ENCODE measurements at regions not wholly inside any gene's neighbourhood (a gene's known extent, or its start where the extent isn't known, plus 50 kb on each side); places are given as distances from the start of the nearest gene placed in this dataset.
A peak's percentile ranks its signal among the peaks of the same experiment; 100 is the strongest.

GRCh38 chr1:60759291-60759690, 323.1 kb upstream of the NFIA start:
- DNase-seq (ENCODE audit: low read depth, low spot score), result no peak

GRCh38 chr1:60757485-60757884, 324.9 kb upstream of the NFIA start:
- no peak overlapping the region for H3K27ac ChIP-seq
- DNase-seq (ENCODE audit: low read depth, low spot score), result no peak

More at GRCh38 chr1:60759291-60759690, 323.1 kb upstream of the NFIA start:
- H3K27ac ChIP-seq, result no peak overlapping the region

GRCh38 chr1:60753036-60753900, 329.1 kb upstream of the NFIA start:
- no peak for DNase-seq (ENCODE audit: low read depth, low spot score)
- no peak overlapping the region for H3K27ac ChIP-seq

GRCh38 chr1:60751306-60751705, 331.1 kb upstream of the NFIA start:
- DNase-seq (ENCODE audit: low read depth, low spot score), result no peak
- no peak overlapping the region for H3K27ac ChIP-seq

DNA sequence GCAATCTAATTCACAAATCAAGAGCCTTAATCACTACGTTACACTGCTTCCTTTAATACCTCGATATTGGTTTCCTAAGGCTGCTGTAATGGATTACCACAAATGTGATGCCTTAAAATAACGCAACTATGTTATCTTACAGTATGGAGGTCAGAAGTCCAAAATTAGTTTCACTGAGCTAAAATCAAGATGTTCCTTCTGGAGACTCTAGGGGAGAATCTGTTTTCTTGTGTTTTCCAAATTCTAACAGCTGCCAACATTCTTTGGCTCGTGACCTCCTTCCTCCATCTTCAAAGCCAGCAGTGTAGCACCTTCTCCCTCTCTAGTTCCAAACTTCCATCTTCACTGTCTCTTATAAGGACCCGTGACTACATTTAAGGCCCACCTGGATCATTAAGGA, 335.0 kb upstream of the NFIA start:
- no peak for DNase-seq (ENCODE audit: low read depth, low spot score)
- H3K27ac ChIP-seq, result no peak overlapping the region

- DNase-seq (ENCODE audit: low read depth, low spot score), result no peak
- no peak overlapping the region for H3K27ac ChIP-seq
These were observed 336.0 kb upstream of the NFIA start for GRCh38 chr1:60746278-60746791.

GRCh38 chr1:60745484-60745883, 336.9 kb upstream of the NFIA start:
- no peak for DNase-seq (ENCODE audit: low read depth, low spot score)
- H3K27ac ChIP-seq, result no peak overlapping the region

- no peak for DNase-seq (ENCODE audit: low read depth, low spot score)
- no peak overlapping the region for H3K27ac ChIP-seq
These were observed 340.0 kb upstream of the NFIA start for GRCh38 chr1:60742339-60742738.

DNA sequence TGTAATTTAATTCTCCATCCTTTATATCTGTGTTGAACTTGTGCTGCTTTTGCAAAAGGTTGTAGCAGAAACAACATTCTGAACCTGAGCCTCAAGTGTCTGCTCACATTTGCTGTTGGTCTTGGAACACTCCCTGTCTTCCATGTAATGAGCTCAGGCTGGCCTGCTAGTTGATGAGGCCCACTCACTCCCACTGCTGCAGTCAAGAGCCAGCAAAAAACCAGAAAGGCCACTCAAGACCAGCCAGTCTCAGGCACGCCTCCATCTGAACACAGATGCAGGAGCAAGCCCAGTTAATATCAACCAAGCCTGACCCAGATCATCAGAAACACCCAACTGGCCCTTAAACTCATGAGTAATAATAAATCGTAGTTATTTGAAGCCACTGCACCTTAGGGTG, 342.2 kb upstream of the NFIA start:
- no peak overlapping the region for H3K27ac ChIP-seq
- no peak for DNase-seq (ENCODE audit: low read depth, low spot score)

DNA sequence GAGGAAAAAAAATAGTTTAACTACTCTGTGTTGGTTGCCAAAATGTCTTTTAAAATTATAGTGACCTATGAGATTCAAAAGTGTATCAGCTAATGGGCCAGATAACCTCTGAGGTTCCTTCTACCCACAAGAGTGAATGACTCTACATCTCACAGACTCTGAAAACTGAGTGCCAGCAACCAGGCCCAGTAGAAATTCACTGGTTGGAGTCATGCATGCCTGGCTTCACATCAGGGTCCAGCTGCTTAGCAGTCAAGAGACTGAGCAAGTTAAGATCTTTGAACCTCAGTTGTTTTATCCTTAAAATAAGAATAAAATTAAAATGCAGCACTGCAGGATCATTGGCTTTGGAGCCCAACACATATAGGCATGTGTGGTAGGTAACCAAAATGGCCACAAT, 342.6 kb upstream of the NFIA start:
- H3K27ac ChIP-seq, result no peak overlapping the region
- no peak for DNase-seq (ENCODE audit: low read depth, low spot score)

DNA sequence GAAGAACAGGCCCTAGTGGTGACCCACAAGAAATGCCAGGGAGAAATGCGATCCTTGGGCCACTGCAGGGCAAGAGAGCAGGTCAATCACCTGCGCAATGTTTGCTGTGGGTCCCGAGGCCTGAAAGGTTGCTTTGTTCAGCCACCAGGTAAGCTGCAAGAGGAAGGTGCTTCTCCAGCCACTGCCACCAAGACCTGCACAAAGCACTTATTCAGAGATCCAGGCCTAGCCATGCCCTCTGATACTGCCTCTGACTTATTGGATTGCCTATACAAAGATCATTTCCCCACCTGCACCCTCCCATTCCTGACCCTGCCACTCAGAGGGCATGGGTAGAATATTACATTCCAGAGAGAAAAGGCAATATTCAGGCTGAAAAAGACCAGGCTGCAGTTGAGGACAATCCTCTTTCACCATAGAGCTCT, 349.4 kb upstream of the NFIA start:
- DNase-seq (ENCODE audit: low read depth, low spot score), result no peak

DNA sequence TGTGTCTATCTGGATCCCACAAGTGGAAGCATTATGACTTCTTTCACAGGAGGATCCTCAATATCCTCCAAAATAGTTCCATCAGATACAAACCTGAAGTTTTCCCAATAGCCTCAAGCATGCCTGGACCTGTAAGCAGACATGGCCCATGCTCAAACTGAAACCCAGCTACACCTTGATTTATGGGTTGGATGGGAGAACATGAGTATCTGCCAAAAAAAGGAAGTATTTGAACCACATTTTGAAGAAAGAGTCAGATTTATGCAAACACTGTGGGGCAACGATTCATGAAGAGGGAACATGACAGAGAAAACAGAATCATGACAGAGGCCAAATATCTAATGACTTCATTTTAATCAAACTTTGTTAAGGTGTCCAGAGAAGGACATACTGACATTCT, 351.0 kb upstream of the NFIA start:
- DNase-seq (ENCODE audit: low read depth, low spot score), result peak; percentile 14
- no peak overlapping the region for H3K27ac ChIP-seq

More for the DNA sequence above, 349.4 kb upstream of the NFIA start:
- H3K27ac ChIP-seq, result no peak overlapping the region

DNA sequence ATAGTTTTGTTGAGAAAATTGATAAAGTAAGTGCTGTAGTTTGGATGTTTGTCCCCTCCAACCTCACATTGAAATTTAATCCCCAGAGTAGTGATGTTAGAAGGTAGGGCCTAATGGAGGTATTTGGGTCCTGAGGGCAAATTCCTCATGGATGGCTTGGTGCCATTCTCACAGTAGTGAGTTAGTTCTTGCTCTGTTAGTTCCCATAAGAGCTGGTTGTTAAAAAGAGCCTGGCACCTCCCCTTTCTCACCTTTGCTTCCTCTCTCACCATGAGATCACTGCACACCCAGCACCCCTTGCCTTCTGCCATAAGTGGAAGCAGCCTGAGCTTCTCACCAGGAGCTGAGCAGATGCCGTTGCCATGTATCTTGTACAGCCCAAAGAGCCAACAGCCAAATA, 354.8 kb upstream of the NFIA start:
- DNase-seq (ENCODE audit: low read depth, low spot score), result peak; percentile 79
- no peak overlapping the region for H3K27ac ChIP-seq

- DNase-seq (ENCODE audit: low read depth, low spot score), result no peak
- H3K27ac ChIP-seq, result no peak overlapping the region
These were observed 365.9 kb upstream of the NFIA start for GRCh38 chr1:60716472-60716871.

DNA sequence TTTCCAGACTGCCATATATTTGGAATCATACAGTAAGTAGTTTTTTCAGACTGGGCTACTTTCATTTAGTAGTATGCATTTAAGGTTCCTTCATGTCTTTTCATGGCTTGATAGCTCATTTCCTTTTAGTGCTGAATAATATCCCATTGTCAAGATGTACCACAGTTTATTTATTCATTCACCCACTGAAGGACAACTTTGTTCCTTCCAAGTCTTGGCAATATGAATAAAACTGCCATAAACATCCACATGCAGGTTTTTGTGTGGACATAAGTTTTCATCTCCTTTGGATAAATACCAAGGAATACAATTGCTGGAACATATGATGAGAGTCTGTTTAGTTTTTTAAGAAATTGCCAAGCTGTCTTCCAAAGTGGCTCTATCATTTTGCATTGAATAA, 366.4 kb upstream of the NFIA start:
- DNase-seq (ENCODE audit: low read depth, low spot score), result no peak
- no peak overlapping the region for H3K27ac ChIP-seq

- H3K27ac ChIP-seq, result no peak overlapping the region
- DNase-seq (ENCODE audit: low read depth, low spot score), result no peak
These were observed 372.9 kb upstream of the NFIA start for GRCh38 chr1:60709426-60709825.

GRCh38 chr1:60705026-60705425, 377.3 kb upstream of the NFIA start:
- no peak for DNase-seq (ENCODE audit: low read depth, low spot score)
- no peak overlapping the region for H3K27ac ChIP-seq

- DNase-seq (ENCODE audit: low read depth, low spot score), result no peak
- H3K27ac ChIP-seq, result no peak overlapping the region
These were observed 379.2 kb upstream of the NFIA start for GRCh38 chr1:60703155-60703554.

GRCh38 chr1:60699325-60699724, 383.0 kb upstream of the NFIA start:
- no peak for DNase-seq (ENCODE audit: low read depth, low spot score)
- no peak overlapping the region for H3K27ac ChIP-seq

- no peak overlapping the region for H3K27ac ChIP-seq
- DNase-seq (ENCODE audit: low read depth, low spot score), result no peak
These were observed 385.0 kb upstream of the NFIA start for GRCh38 chr1:60697204-60697994.

DNA sequence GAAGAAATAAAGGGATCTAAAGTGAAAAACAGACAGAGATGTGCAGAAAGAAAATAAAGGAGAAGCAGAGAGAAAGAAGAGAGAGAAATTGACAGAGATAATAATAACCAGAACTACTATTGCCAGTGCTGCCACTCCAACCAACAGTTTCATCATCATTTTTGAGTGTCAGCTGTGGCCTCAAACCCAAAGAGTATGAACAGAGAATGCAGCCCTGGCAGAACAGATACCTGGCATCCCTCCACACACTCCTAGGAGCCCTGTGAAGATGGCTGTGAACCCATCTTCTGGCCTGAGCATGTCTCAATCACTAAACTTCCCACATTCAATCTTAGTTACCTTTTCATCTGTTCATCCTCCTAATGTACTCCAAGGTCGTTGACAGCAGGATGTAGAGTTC, 385.8 kb upstream of the NFIA start:
- no peak overlapping the region for H3K27ac ChIP-seq
- no peak for DNase-seq (ENCODE audit: low read depth, low spot score)

Measured in epithelial cell of prostate (primary cell).